ENCODE measurements at regions not wholly inside any gene's neighbourhood (a gene's known extent, or its start where the extent isn't known, plus 50 kb on each side); places are given as distances from the start of the nearest gene placed in this dataset.

- Histone ChIP-seq H3K4me1 (no peaks in the 10 kb centered on the region), H3K4me3 (no peak overlapping the region), H3K36me3 (no peaks in the 10 kb centered on the region), H3K9me3 (no peaks in the 10 kb centered on the region), H3K27ac (no peak overlapping the region), H3K27me3 (no peaks in the 10 kb centered on the region)
- in situ Hi-C loops (cut with MboI; ENCODE audit: low sequenced_read_pairs in 4 of 4) (no loop called here), intact Hi-C loops (cut with DNase I; ENCODE audit: low total_unique reads) (no loop called here)
- ATAC-seq, result no peak
- no peak for DNase-seq
- TF ChIP-seq, protein P1, sequence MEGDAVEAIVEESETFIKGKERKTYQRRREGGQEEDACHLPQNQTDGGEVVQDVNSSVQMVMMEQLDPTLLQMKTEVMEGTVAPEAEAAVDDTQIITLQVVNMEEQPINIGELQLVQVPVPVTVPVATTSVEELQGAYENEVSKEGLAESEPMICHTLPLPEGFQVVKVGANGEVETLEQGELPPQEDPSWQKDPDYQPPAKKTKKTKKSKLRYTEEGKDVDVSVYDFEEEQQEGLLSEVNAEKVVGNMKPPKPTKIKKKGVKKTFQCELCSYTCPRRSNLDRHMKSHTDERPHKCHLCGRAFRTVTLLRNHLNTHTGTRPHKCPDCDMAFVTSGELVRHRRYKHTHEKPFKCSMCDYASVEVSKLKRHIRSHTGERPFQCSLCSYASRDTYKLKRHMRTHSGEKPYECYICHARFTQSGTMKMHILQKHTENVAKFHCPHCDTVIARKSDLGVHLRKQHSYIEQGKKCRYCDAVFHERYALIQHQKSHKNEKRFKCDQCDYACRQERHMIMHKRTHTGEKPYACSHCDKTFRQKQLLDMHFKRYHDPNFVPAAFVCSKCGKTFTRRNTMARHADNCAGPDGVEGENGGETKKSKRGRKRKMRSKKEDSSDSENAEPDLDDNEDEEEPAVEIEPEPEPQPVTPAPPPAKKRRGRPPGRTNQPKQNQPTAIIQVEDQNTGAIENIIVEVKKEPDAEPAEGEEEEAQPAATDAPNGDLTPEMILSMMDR (IDR thresholded peaks at IDR 0.05 in 4 of 5, conservative IDR thresholded peaks at IDR 0.05 in 1 of 5), result no peak
- TF ChIP-seq POLR2A (IDR thresholded peaks at IDR 0.05), result no peak
Measured at GRCh38 chr4:149166365-149166764, 649.3 kb downstream of the IQCM start.

GRCh38 chr4:149164282-149164681, 651.4 kb downstream of the IQCM start:
- H3K27me3 ChIP-seq, result no peaks in the 10 kb centered on the region
- DNase-seq (no peak), ATAC-seq (no peak)
- H3K36me3 ChIP-seq, result no peaks in the 10 kb centered on the region
- intact Hi-C loops (cut with DNase I; ENCODE audit: low total_unique reads) (no loop called here), in situ Hi-C loops (cut with MboI; ENCODE audit: low sequenced_read_pairs in 4 of 4) (no loop called here)
- no peak overlapping the region for H3K4me3 ChIP-seq
- TF ChIP-seq, protein P1 (IDR thresholded peaks at IDR 0.05 in 4 of 5, conservative IDR thresholded peaks at IDR 0.05 in 1 of 5), result no peak
- no peak for TF ChIP-seq POLR2A (IDR thresholded peaks at IDR 0.05)
- no peaks in the 10 kb centered on the region for H3K4me1 ChIP-seq
- H3K9me3 ChIP-seq, result no peaks in the 10 kb centered on the region
- no peak overlapping the region for H3K27ac ChIP-seq

- TF ChIP-seq, protein P1 (IDR thresholded peaks at IDR 0.05 in 4 of 5, conservative IDR thresholded peaks at IDR 0.05 in 1 of 5), result no peak
- TF ChIP-seq POLR2A (IDR thresholded peaks at IDR 0.05), result no peak
- intact Hi-C loops (cut with DNase I; ENCODE audit: low total_unique reads) (no loop called here), in situ Hi-C loops (cut with MboI; ENCODE audit: low sequenced_read_pairs in 4 of 4) (no loop called here)
- Histone ChIP-seq H3K27me3 (no peaks in the 10 kb centered on the region), H3K9me3 (no peaks in the 10 kb centered on the region), H3K27ac (no peak overlapping the region), H3K4me3 (no peak overlapping the region), H3K4me1 (no peaks in the 10 kb centered on the region), H3K36me3 (no peaks in the 10 kb centered on the region)
- ATAC-seq, result no peak
- DNase-seq, result no peak
Measured at GRCh38 chr4:149161247-149161646, 654.4 kb downstream of the IQCM start.

DNA sequence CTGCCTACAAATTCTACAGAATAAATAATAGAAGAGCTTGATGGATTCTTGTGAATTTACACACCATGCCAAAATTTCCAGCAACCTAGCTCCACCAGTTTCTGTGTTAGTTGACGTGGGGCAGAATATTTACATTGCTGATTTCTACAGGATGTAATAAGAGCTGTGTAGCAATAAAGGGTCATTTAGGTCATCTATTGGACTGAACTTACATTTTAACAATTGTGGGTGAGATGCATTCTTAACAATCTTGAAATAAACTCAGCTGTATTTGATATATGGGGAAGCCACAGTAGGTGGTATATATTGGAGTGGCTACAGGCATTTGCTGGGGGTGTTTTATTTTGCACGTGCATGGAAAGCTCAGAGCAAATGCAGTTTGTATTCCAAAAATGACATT, 655.3 kb downstream of the IQCM start:
- ATAC-seq (no peak), DNase-seq (no peak)
- intact Hi-C loops (cut with DNase I; ENCODE audit: low total_unique reads) (no loop called here), in situ Hi-C loops (cut with MboI; ENCODE audit: low sequenced_read_pairs in 4 of 4) (no loop called here)
- H3K9me3 ChIP-seq, result no peaks in the 10 kb centered on the region
- no peak overlapping the region for H3K4me3 ChIP-seq
- no peaks in the 10 kb centered on the region for H3K4me1 ChIP-seq
- TF ChIP-seq, protein P1 (IDR thresholded peaks at IDR 0.05 in 4 of 5, conservative IDR thresholded peaks at IDR 0.05 in 1 of 5), result no peak
- no peak for TF ChIP-seq POLR2A (IDR thresholded peaks at IDR 0.05)
- H3K27me3 ChIP-seq, result no peaks in the 10 kb centered on the region
- no peaks in the 10 kb centered on the region for H3K36me3 ChIP-seq
- H3K27ac ChIP-seq, result no peak overlapping the region

DNA sequence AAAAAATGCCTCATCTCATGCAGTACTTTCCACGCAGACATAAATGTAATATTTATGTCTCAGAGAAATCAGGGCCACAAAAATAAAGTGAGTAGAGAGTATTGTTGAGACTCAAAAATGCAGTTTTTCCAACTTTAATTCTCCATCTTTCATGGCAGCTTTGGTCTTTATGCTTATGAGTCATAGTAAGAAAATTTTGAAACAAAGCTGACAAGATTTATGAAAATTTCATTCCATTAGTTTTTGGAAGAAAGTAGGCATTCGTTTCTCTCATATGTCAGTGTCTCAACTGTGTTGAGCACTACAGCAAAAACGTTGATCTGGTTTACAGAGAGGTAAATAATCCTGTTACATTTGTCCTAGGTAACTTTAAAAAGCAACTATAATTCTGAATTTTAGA, 656.8 kb downstream of the IQCM start:
- no peak for DNase-seq
- Histone ChIP-seq H3K4me1 (no peaks in the 10 kb centered on the region), H3K4me3 (no peak overlapping the region), H3K36me3 (no peaks in the 10 kb centered on the region), H3K27me3 (no peaks in the 10 kb centered on the region), H3K27ac (no peak overlapping the region), H3K9me3 (no peaks in the 10 kb centered on the region)
- TF ChIP-seq POLR2A (IDR thresholded peaks at IDR 0.05), result no peak
- TF ChIP-seq, protein P1 (IDR thresholded peaks at IDR 0.05 in 4 of 5, conservative IDR thresholded peaks at IDR 0.05 in 1 of 5), result no peak
- intact Hi-C loops (cut with DNase I; ENCODE audit: low total_unique reads), result no loop called here
- ATAC-seq, result no peak
- in situ Hi-C loops (cut with MboI; ENCODE audit: low sequenced_read_pairs in 4 of 4), result no loop called here

All from gastrocnemius medialis (tissue), 4 donors.